ENCODE measurements at regions not wholly inside any gene's neighbourhood (a gene's known extent, or its start where the extent isn't known, plus 50 kb on each side); places are given as distances from the start of the nearest gene placed in this dataset.
A peak's percentile ranks its signal among the peaks of the same experiment; 100 is the strongest.

- DNase-seq = no peak
Observed at GRCh38 chr5:155211764-155212163, 198.2 kb downstream of the KIF4B start.

- DNase-seq = no peak
Observed at GRCh38 chr5:155222393-155222792, 208.8 kb downstream of the KIF4B start.

GRCh38 chr5:155229135-155229534 lies 215.6 kb downstream of the KIF4B start:
- DNase-seq = no peak

- DNase-seq = no peak
Observed at GRCh38 chr5:155239803-155240202, 226.2 kb downstream of the KIF4B start.

GRCh38 chr5:155250596-155250995 lies 237.0 kb downstream of the KIF4B start:
- no peak for DNase-seq

GRCh38 chr5:155252025-155252424 lies 238.5 kb downstream of the KIF4B start:
- no peak for DNase-seq

- no peak for DNase-seq
Observed at GRCh38 chr5:155252717-155253116, 239.2 kb downstream of the KIF4B start.

GRCh38 chr5:155254399-155254798 lies 240.8 kb downstream of the KIF4B start:
- no peak for DNase-seq

- no peak for DNase-seq
Observed at GRCh38 chr5:155258161-155258560, 244.6 kb downstream of the KIF4B start.

- no peak for DNase-seq
Observed at GRCh38 chr5:155259648-155260047, 246.1 kb downstream of the KIF4B start.

- peak in 1 of 2 experiments; percentile 47 for DNase-seq
Observed at GRCh38 chr5:155260798-155261197, 247.2 kb downstream of the KIF4B start.

- no peak for DNase-seq
Observed at GRCh38 chr5:155263381-155263780, 249.8 kb downstream of the KIF4B start.

GRCh38 chr5:155264809-155265208 lies 251.3 kb downstream of the KIF4B start:
- DNase-seq = no peak

- no peak for DNase-seq
Observed at GRCh38 chr5:155268770-155269425, 255.3 kb downstream of the KIF4B start.

- DNase-seq = no peak
Observed at GRCh38 chr5:155270725-155271124, 257.2 kb downstream of the KIF4B start.

- no peak for DNase-seq
Observed at GRCh38 chr5:155274484-155274883, 260.9 kb downstream of the KIF4B start.

- DNase-seq = no peak
Observed at GRCh38 chr5:155275222-155275621, 261.7 kb downstream of the KIF4B start.

- DNase-seq = no peak
Observed at GRCh38 chr5:155276231-155276630, 262.7 kb downstream of the KIF4B start.

- DNase-seq = no peak
Observed at GRCh38 chr5:155278532-155278931, 265.0 kb downstream of the KIF4B start.

GRCh38 chr5:155282503-155283107 lies 269.1 kb downstream of the KIF4B start:
- no peak for DNase-seq

GRCh38 chr5:155285706-155286105 lies 272.2 kb downstream of the KIF4B start:
- DNase-seq = no peak

GRCh38 chr5:155290937-155291336 lies 277.4 kb downstream of the KIF4B start:
- no peak for DNase-seq

GRCh38 chr5:155293605-155294178 lies 280.1 kb downstream of the KIF4B start:
- DNase-seq = no peak

- DNase-seq = no peak
Observed at GRCh38 chr5:155295111-155295510, 281.6 kb downstream of the KIF4B start.

All from NCI-H526 (cell line).